ENCODE measurements at regions not wholly inside any gene's neighbourhood (a gene's known extent, or its start where the extent isn't known, plus 50 kb on each side); places are given as distances from the start of the nearest gene placed in this dataset.

GRCh38 chr6:21526974-21527373 lies 66.6 kb upstream of the SOX4 start:
- DNase-seq (ENCODE audit: low spot score) = no peak
- in situ Hi-C loops (cut with MboI; ENCODE audit: low sequenced_read_pairs, unreplicated experiment) = no loop called here
- no peak for TF ChIP-seq CTCF (IDR thresholded peaks at IDR 0.05; ENCODE audit: borderline replicate concordance, control extremely low read depth, extremely low read depth, insufficient read depth, missing control alignments)

GRCh38 chr6:21527731-21528130 lies 65.8 kb upstream of the SOX4 start:
- TF ChIP-seq CTCF (IDR thresholded peaks at IDR 0.05; ENCODE audit: borderline replicate concordance, control extremely low read depth, extremely low read depth, insufficient read depth, missing control alignments) = no peak
- in situ Hi-C loops (cut with MboI; ENCODE audit: low sequenced_read_pairs, unreplicated experiment) = no loop called here
- no peak for DNase-seq (ENCODE audit: low spot score)

- no peak for DNase-seq (ENCODE audit: low spot score)
- in situ Hi-C loops (cut with MboI; ENCODE audit: low sequenced_read_pairs, unreplicated experiment) = no loop called here
- TF ChIP-seq CTCF (IDR thresholded peaks at IDR 0.05; ENCODE audit: borderline replicate concordance, control extremely low read depth, extremely low read depth, insufficient read depth, missing control alignments) = no peak
Observed at GRCh38 chr6:21529431-21529830, 64.1 kb upstream of the SOX4 start.

GRCh38 chr6:21531393-21531792 lies 62.2 kb upstream of the SOX4 start:
- in situ Hi-C loops (cut with MboI; ENCODE audit: low sequenced_read_pairs, unreplicated experiment) = no loop called here
- no peak for TF ChIP-seq CTCF (IDR thresholded peaks at IDR 0.05; ENCODE audit: borderline replicate concordance, control extremely low read depth, extremely low read depth, insufficient read depth, missing control alignments)
- no peak for DNase-seq (ENCODE audit: low spot score)

- no peak for DNase-seq (ENCODE audit: low spot score)
- in situ Hi-C loops (cut with MboI; ENCODE audit: low sequenced_read_pairs, unreplicated experiment) = no loop called here
- no peak for TF ChIP-seq CTCF (IDR thresholded peaks at IDR 0.05; ENCODE audit: borderline replicate concordance, control extremely low read depth, extremely low read depth, insufficient read depth, missing control alignments)
Observed at GRCh38 chr6:21533678-21534077, 59.9 kb upstream of the SOX4 start.

- no peak for TF ChIP-seq CTCF (IDR thresholded peaks at IDR 0.05; ENCODE audit: borderline replicate concordance, control extremely low read depth, extremely low read depth, insufficient read depth, missing control alignments)
- in situ Hi-C loops (cut with MboI; ENCODE audit: low sequenced_read_pairs, unreplicated experiment) = no loop called here
- DNase-seq (ENCODE audit: low spot score) = no peak
Observed at GRCh38 chr6:21536280-21536766, 57.2 kb upstream of the SOX4 start.

- no peak for DNase-seq (ENCODE audit: low spot score)
- TF ChIP-seq CTCF (IDR thresholded peaks at IDR 0.05; ENCODE audit: borderline replicate concordance, control extremely low read depth, extremely low read depth, insufficient read depth, missing control alignments) = no peak
- in situ Hi-C loops (cut with MboI; ENCODE audit: low sequenced_read_pairs, unreplicated experiment) = no loop called here
Observed at GRCh38 chr6:21537637-21538036, 55.9 kb upstream of the SOX4 start.
